ENCODE measurements at regions not wholly inside any gene's neighbourhood (a gene's known extent, or its start where the extent isn't known, plus 50 kb on each side); places are given as distances from the start of the nearest gene placed in this dataset.

DNA sequence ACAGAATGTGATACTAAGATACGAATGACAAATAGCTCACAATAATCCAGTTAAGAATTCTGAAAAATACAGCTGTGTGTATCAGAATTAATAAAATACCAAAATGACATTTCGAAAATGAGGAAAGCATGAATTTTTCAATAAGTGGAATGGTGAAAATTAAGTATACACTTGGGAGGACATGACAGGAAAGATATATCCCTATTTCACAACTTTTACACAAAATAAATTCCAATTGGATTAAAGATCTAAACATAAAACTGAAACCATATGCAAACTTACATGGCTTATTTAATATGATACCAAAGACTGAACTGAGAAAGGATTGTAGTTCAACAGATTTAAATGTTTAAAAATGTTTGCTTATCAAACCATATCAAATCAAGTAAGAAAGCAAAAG lies 510.4 kb upstream of the ADAMTS5 start:
- TF ChIP-seq, protein P1, sequence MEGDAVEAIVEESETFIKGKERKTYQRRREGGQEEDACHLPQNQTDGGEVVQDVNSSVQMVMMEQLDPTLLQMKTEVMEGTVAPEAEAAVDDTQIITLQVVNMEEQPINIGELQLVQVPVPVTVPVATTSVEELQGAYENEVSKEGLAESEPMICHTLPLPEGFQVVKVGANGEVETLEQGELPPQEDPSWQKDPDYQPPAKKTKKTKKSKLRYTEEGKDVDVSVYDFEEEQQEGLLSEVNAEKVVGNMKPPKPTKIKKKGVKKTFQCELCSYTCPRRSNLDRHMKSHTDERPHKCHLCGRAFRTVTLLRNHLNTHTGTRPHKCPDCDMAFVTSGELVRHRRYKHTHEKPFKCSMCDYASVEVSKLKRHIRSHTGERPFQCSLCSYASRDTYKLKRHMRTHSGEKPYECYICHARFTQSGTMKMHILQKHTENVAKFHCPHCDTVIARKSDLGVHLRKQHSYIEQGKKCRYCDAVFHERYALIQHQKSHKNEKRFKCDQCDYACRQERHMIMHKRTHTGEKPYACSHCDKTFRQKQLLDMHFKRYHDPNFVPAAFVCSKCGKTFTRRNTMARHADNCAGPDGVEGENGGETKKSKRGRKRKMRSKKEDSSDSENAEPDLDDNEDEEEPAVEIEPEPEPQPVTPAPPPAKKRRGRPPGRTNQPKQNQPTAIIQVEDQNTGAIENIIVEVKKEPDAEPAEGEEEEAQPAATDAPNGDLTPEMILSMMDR (IDR thresholded peaks at IDR 0.05): no peak
- TF ChIP-seq POLR2AphosphoS5 (IDR thresholded peaks at IDR 0.05): no peak
- TF ChIP-seq POLR2A (IDR thresholded peaks at IDR 0.05): no peak

Data from transverse colon (tissue), 4 donors.